ENCODE measurements at regions not wholly inside any gene's neighbourhood (a gene's known extent, or its start where the extent isn't known, plus 50 kb on each side); places are given as distances from the start of the nearest gene placed in this dataset.
"Not testable (repeated sequence)": the region's sequence is repeated elsewhere in the genome, so short reads cannot be mapped to it uniquely, and the experiment has no call there.

- not testable (repeated sequence) for TF ChIP-seq CTCF, POLR2A (IDR thresholded peaks at IDR 0.05)
Observed at GRCh38 chr7:124171812-124172211, 138.9 kb upstream of the TMEM229A start.

Measured in lower leg skin (tissue), 3 donors.